Left lung (tissue), 4 donors: ENCODE measurements at regions not wholly inside any gene's neighbourhood (a gene's known extent, or its start where the extent isn't known, plus 50 kb on each side); places are given as distances from the start of the nearest gene placed in this dataset.
"Not testable (repeated sequence)": the region's sequence is repeated elsewhere in the genome, so short reads cannot be mapped to it uniquely, and the experiment has no call there.

Experiments
- ATAC-seq: fragments of 200-7000 bp; cut with Tn5 transposase; one replicate; pipeline ENCODE4 v1.9.1; 2020; ENCODE audit warnings: moderate library complexity
- DNase-seq, 4 donors: peaks; one replicate each; pipeline ENCODE4 v3.0.0-alpha.2; 2013 to 2020
- H3K27ac ChIP-seq, 2 donors: fragments of 200-600 bp; sonication (generic) in 1 of 2; one replicate each; pipeline versions ENCODE4 v1.5.0 to v1.8.0; 2020 to 2021
- H3K27me3 ChIP-seq, 2 donors: fragments of 200-600 bp; sonication (generic) in 1 of 2; one replicate each; pipeline versions ENCODE4 v1.5.0 to v1.8.0; 2020 to 2021
- H3K36me3 ChIP-seq, 2 donors: fragments of 200-600 bp; sonication (generic) in 1 of 2; one replicate each; pipeline versions ENCODE4 v1.5.0 to v1.8.0; 2020 to 2021
- H3K4me1 ChIP-seq, 2 donors: fragments of 200-600 bp; one replicate each; pipeline ENCODE4 v1.8.0; 2021
- H3K4me3 ChIP-seq, 2 donors: fragments of 200-600 bp; sonication (generic) in 1 of 2; one replicate each; pipeline versions ENCODE4 v1.5.0 to v1.8.0; 2020 to 2021; ENCODE audit warnings: mild to moderate bottlenecking in 1 of 2
- H3K9me3 ChIP-seq, 2 donors: fragments of 200-600 bp; sonication (generic) in 1 of 2; one replicate each; pipeline versions ENCODE4 v1.5.0 to v1.8.0; 2020 to 2021
- intact Hi-C, 2 donors: fragments of 100-400 bp; cut with DNase I; formaldehyde crosslinking; loops; one replicate each; pipeline versions ENCODE4 v1.11.2 to v1.14.2; 2022
- TF ChIP-seq, protein P1 (sequence below), 2 donors: fragments of 200-600 bp; sonication (generic) in 1 of 2; IDR thresholded peaks; one replicate each; pipeline versions ENCODE4 v1.5.0 to v1.8.0; 2021; ENCODE audit warnings: antibody characterized with exemption in 2 of 2
- donor health status: DM: no; HTN: yes; CAD: no.
- donor health status: DM: no; HTN: no; CAD: no.

DNA sequence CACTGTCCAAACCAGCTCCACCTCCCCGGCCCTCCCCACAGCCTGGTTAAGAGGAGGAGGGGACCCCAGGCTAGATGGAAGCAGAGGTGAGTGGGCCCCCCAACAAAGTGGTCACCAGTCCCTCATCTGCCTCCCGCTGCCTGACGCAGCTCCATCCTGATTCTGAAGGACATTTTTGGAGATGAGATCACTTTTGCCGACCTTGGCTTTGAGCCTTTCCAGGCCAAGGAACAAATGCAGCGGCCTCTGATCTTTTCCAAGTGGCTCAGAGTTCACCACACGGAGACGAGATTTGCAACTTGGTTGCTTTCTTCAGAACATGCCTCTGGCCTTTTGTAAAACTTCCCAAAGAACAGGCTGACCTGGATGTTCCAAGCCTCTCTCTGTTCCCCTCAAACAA, 223.1 kb downstream of the NPHP4 start:
- H3K4me1 ChIP-seq: no peaks in the 10 kb centered on the region
- no peak for ATAC-seq
- intact Hi-C loops: no loop called here
- TF ChIP-seq, protein P1, sequence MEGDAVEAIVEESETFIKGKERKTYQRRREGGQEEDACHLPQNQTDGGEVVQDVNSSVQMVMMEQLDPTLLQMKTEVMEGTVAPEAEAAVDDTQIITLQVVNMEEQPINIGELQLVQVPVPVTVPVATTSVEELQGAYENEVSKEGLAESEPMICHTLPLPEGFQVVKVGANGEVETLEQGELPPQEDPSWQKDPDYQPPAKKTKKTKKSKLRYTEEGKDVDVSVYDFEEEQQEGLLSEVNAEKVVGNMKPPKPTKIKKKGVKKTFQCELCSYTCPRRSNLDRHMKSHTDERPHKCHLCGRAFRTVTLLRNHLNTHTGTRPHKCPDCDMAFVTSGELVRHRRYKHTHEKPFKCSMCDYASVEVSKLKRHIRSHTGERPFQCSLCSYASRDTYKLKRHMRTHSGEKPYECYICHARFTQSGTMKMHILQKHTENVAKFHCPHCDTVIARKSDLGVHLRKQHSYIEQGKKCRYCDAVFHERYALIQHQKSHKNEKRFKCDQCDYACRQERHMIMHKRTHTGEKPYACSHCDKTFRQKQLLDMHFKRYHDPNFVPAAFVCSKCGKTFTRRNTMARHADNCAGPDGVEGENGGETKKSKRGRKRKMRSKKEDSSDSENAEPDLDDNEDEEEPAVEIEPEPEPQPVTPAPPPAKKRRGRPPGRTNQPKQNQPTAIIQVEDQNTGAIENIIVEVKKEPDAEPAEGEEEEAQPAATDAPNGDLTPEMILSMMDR (IDR thresholded peaks at IDR 0.05): no peak
- H3K27ac ChIP-seq: no peak overlapping the region
- H3K9me3 ChIP-seq: peaks cover 0 to under 1% of the 10 kb centered on the region in 2 donors
- no peak overlapping the region for H3K4me3 ChIP-seq
- H3K36me3 ChIP-seq: no peaks in the 10 kb centered on the region
- DNase-seq: no peak
- peaks cover 0 to 66% of the 10 kb centered on the region in 2 donors for H3K27me3 ChIP-seq

DNA sequence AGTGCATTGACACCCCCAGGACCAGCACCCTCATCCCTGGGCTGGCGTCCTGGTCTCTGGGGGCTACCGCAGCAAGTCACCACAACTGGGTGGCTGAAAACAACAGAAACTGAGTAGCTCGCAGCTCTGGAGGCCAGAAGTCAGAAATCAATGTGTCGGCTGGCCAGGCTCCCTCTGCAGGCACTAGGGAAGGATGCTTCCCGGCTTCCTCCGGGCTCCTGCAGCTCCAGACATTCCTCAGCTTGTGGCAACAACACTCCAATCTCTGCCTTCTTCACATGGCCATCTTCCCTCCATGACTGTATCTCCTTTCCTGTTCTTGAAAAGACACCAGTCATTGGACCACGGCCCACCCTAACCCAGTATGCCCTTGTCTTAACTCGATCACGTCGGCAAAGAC, 224.2 kb downstream of the NPHP4 start:
- no peak overlapping the region for H3K4me3 ChIP-seq
- TF ChIP-seq, protein P1 (IDR thresholded peaks at IDR 0.05): no peak
- no peaks in the 10 kb centered on the region for H3K4me1 ChIP-seq
- no peak for ATAC-seq
- H3K27me3 ChIP-seq: peaks cover 0 to 66% of the 10 kb centered on the region in 2 donors
- peaks cover 0 to 11% of the 10 kb centered on the region in 2 donors for H3K9me3 ChIP-seq
- H3K27ac ChIP-seq: no peak overlapping the region
- no peak for DNase-seq
- no peaks in the 10 kb centered on the region for H3K36me3 ChIP-seq
- intact Hi-C loops: no loop called here

DNA sequence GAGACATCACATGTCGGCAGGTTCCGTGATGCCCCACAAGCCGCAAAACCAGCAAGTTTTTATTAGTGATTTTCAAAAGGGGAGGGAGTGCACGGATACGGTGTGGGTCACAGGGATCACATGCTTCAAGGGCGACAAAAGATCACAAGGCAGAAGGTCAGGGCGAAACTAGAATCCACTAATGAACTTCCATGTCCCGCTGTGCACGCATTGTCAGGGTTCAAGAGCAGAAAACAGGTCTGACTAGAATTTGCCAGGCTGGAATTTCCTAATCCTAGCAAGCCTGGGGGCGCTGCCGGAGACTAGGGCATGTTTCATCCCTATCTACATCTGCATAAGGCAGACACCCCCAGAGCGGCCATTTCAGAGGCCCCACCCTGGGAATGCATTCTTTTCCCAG, 225.2 kb downstream of the NPHP4 start:
- DNase-seq, H3K27ac ChIP-seq, H3K4me1 ChIP-seq, H3K36me3 ChIP-seq, intact Hi-C loops, H3K4me3 ChIP-seq, ATAC-seq: not testable (repeated sequence)
- Histone ChIP-seq H3K9me3 (peaks cover 0 to 14% of the 10 kb centered on the region in 2 donors), H3K27me3 (peaks cover 0 to 60% of the 10 kb centered on the region in 2 donors)

DNA sequence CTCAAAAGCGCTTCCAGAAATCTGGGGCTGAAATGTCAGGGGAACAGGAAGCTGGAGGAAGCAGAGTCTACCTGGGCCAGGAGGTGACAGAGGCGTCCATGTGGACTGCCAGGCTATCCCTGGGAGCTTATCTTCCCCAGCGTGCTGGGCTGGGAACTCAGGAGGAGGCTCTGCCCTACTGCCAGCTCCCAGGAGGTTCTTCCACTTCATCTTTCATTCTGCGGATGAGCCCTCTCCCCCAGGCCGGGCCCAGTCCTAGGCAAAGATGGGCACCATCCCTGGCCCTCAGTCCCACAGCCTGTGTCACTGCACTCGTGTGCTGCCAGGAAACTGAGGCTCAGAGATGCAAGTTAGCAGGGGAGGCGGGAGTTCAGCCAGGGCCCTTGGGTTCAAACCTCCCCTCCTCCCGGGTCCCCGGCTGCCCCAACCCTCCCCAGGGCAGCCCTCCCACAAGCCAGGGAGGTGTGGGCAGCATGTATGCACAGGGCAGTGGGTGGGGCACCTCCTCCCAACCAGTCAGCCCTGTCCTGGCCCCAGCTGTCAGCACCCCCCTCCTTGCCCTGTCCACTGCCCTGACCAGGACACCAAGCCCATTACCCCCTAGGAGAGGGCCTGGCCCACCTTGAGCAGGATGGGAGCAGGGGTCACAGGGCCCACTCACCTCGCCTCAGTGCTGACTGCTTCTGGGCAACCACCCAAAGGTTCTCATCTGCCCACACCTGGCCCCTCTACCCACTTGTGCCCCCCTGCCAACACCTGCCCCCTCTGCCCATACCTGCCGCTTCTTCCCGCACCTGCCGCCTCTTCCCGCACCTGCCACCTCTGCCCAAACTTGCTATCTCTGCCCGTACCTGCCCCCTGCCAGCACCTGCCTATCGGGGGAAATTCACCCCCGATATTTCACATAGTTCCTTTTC, 226.0 kb downstream of the NPHP4 start:
- no peak for DNase-seq
- Histone ChIP-seq H3K4me1 (no peaks in the 10 kb centered on the region), H3K27ac (no peak overlapping the region), H3K36me3 (no peaks in the 10 kb centered on the region), H3K9me3 (peaks cover 0 to 14% of the 10 kb centered on the region in 2 donors), H3K27me3 (peaks cover 0 to 55% of the 10 kb centered on the region in 2 donors), H3K4me3 (no peak overlapping the region)
- TF ChIP-seq, protein P1 (IDR thresholded peaks at IDR 0.05): no peak
- no peak for ATAC-seq
- intact Hi-C loops: no loop called here

DNA sequence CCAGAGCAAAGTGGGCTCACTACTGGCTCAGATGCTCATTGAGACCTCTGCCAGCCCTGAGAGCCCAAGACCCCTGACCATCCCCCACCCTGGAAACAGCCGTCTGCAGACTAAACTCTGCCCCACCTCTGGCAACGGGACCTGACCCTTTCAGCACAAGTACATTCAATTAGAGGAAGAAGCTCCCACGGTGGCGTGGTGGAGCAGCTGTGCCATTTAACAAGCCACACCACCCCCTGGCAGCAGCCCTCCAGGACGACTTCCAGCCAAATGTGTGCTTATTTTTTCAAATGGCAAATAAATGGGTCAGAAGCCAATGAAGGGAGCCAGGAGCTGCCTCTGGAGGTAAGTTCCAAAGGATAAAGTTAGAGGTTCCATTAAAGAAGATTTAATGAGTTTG, 226.7 kb downstream of the NPHP4 start:
- peaks cover 0 to 14% of the 10 kb centered on the region in 2 donors for H3K9me3 ChIP-seq
- intact Hi-C loops: no loop called here
- TF ChIP-seq, protein P1 (IDR thresholded peaks at IDR 0.05): no peak
- no peak overlapping the region for H3K4me3 ChIP-seq
- peaks cover 0 to 48% of the 10 kb centered on the region in 2 donors for H3K27me3 ChIP-seq
- no peak for ATAC-seq
- no peaks in the 10 kb centered on the region for H3K4me1 ChIP-seq
- no peak for DNase-seq
- no peak overlapping the region for H3K27ac ChIP-seq
- H3K36me3 ChIP-seq: no peaks in the 10 kb centered on the region
